ENCODE measurements at regions not wholly inside any gene's neighbourhood (a gene's known extent, or its start where the extent isn't known, plus 50 kb on each side); places are given as distances from the start of the nearest gene placed in this dataset.

GRCh38 chr18:27899893-27900292 lies 277.0 kb downstream of the CDH2 start:
- DNase-seq: peak; percentile 44

- DNase-seq: no peak
Measured at GRCh38 chr18:27894746-27895145, 282.2 kb downstream of the CDH2 start.

GRCh38 chr18:27887711-27888495 lies 289.0 kb downstream of the CDH2 start:
- DNase-seq: no peak

GRCh38 chr18:27887287-27887686 lies 289.6 kb downstream of the CDH2 start:
- DNase-seq: peak; percentile 66

- no peak for DNase-seq
Measured at GRCh38 chr18:27879540-27879939, 297.4 kb downstream of the CDH2 start.

GRCh38 chr18:27871726-27872125 lies 305.2 kb downstream of the CDH2 start:
- peak; percentile 91 for DNase-seq

GRCh38 chr18:27869735-27870134 lies 307.2 kb downstream of the CDH2 start:
- DNase-seq: no peak

- DNase-seq: no peak
Measured at GRCh38 chr18:27865431-27865830, 311.5 kb downstream of the CDH2 start.

- DNase-seq: peak; percentile 77
Measured at GRCh38 chr18:27863780-27864430, 313.0 kb downstream of the CDH2 start.

- peak; percentile 89 for DNase-seq
Measured at GRCh38 chr18:27862041-27862682, 314.8 kb downstream of the CDH2 start.

GRCh38 chr18:27861539-27861938 lies 315.4 kb downstream of the CDH2 start:
- peak; percentile 98 for DNase-seq

- peak; percentile 55 for DNase-seq
Measured at GRCh38 chr18:27860701-27861107, 316.2 kb downstream of the CDH2 start.

GRCh38 chr18:27860011-27860410 lies 316.9 kb downstream of the CDH2 start:
- peak; percentile 67 for DNase-seq

- peak; percentile 23 for DNase-seq
Measured at GRCh38 chr18:27856820-27857219, 320.1 kb downstream of the CDH2 start.

- no peak for DNase-seq
Measured at GRCh38 chr18:27855486-27855885, 321.4 kb downstream of the CDH2 start.

- DNase-seq: no peak
Measured at GRCh38 chr18:27854631-27855030, 322.3 kb downstream of the CDH2 start.

- DNase-seq: no peak
Measured at GRCh38 chr18:27848336-27848735, 328.6 kb downstream of the CDH2 start.

GRCh38 chr18:27847412-27847811 lies 329.5 kb downstream of the CDH2 start:
- no peak for DNase-seq

GRCh38 chr18:27845897-27846296 lies 331.0 kb downstream of the CDH2 start:
- DNase-seq: no peak

GRCh38 chr18:27843783-27844777 lies 332.9 kb downstream of the CDH2 start:
- no peak for DNase-seq

GRCh38 chr18:27839141-27839540 lies 337.8 kb downstream of the CDH2 start:
- DNase-seq: no peak

- no peak for DNase-seq
Measured at GRCh38 chr18:27838225-27838624, 338.7 kb downstream of the CDH2 start.

- peak; percentile 18 for DNase-seq
Measured at GRCh38 chr18:27826101-27826500, 350.8 kb downstream of the CDH2 start.

Measured in NCI-H69 (cell line).